ENCODE measurements at regions not wholly inside any gene's neighbourhood (a gene's known extent, or its start where the extent isn't known, plus 50 kb on each side); places are given as distances from the start of the nearest gene placed in this dataset.
"Not testable (repeated sequence)": the region's sequence is repeated elsewhere in the genome, so short reads cannot be mapped to it uniquely, and the experiment has no call there.

DNA sequence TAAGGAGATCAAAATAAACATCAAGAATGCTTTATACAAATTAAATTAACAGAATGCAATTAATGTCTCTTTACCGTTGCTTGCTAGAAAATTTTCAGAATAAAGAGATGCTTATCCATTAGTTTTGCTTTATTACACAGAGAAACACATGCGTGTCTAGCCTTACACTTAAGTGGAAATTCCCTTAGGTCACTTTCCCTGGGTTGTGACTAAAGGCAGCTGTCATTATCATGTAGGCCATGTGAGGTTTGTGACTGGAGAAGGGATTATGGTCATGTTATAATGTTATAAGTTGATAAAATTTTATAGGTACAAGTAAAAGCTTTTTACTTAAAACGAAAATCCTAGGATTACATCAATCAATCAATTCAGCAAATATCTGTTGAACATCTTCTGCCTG lies 121.0 kb downstream of the KCNRG start:
- H3K4me1 ChIP-seq (replicated peaks), result no peaks in the 10 kb centered on the region
- no peak overlapping the region for H3K27ac ChIP-seq
- DNase-seq (ENCODE audit: low spot score), result no peak
- WGBS, result 79% methylated on average over 3 of the region's 3 CpGs
- intact Hi-C loops (cut with DNase I), result no loop called here
- no peaks in the 10 kb centered on the region for H3K9me3 ChIP-seq
- H3K36me3 ChIP-seq, result no peaks in the 10 kb centered on the region
- H3K4me3 ChIP-seq, result no peak overlapping the region
- TF ChIP-seq, protein P1, sequence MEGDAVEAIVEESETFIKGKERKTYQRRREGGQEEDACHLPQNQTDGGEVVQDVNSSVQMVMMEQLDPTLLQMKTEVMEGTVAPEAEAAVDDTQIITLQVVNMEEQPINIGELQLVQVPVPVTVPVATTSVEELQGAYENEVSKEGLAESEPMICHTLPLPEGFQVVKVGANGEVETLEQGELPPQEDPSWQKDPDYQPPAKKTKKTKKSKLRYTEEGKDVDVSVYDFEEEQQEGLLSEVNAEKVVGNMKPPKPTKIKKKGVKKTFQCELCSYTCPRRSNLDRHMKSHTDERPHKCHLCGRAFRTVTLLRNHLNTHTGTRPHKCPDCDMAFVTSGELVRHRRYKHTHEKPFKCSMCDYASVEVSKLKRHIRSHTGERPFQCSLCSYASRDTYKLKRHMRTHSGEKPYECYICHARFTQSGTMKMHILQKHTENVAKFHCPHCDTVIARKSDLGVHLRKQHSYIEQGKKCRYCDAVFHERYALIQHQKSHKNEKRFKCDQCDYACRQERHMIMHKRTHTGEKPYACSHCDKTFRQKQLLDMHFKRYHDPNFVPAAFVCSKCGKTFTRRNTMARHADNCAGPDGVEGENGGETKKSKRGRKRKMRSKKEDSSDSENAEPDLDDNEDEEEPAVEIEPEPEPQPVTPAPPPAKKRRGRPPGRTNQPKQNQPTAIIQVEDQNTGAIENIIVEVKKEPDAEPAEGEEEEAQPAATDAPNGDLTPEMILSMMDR (IDR thresholded peaks at IDR 0.05), result no peak
- no peak for TF ChIP-seq POLR2AphosphoS5 (IDR thresholded peaks at IDR 0.05)
- TF ChIP-seq POLR2A (IDR thresholded peaks at IDR 0.05), result no peak
- peaks cover 12% of the 10 kb centered on the region for H3K27me3 ChIP-seq (replicated peaks; ENCODE audit: insufficient read depth)

DNA sequence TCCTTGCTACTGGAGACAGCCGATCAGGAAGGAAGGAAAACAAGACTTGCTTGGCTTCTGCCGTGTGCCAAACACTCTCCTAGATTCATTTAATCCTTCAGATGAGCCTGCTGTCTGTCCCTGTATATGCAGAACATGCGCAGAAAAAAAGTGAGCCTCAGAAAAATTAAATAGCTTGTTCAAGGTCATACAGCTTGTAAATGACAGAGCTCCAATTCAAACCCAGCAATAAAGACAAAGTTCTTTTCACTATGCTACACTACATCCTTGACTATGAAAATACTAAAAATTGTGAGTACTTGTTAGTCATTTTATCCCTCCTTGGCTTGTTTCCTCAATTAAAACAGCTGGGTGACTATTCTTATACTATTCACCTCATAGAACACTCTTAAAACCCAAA lies 121.4 kb downstream of the KCNRG start:
- Histone ChIP-seq H3K36me3 (no peaks in the 10 kb centered on the region), H3K4me1 (replicated peaks) (no peaks in the 10 kb centered on the region), H3K27me3 (replicated peaks; ENCODE audit: insufficient read depth) (peaks cover 12% of the 10 kb centered on the region), H3K9me3 (no peaks in the 10 kb centered on the region), H3K4me3 (no peak overlapping the region), H3K27ac (no peak overlapping the region)
- intact Hi-C loops (cut with DNase I), result no loop called here
- no peak for DNase-seq (ENCODE audit: low spot score)
- TF ChIP-seq, protein P1 (IDR thresholded peaks at IDR 0.05), result no peak
- TF ChIP-seq POLR2AphosphoS5 (IDR thresholded peaks at IDR 0.05) (no peak), POLR2A (IDR thresholded peaks at IDR 0.05) (no peak)
- WGBS, result 62% methylated on average over 3 of the region's 3 CpGs

DNA sequence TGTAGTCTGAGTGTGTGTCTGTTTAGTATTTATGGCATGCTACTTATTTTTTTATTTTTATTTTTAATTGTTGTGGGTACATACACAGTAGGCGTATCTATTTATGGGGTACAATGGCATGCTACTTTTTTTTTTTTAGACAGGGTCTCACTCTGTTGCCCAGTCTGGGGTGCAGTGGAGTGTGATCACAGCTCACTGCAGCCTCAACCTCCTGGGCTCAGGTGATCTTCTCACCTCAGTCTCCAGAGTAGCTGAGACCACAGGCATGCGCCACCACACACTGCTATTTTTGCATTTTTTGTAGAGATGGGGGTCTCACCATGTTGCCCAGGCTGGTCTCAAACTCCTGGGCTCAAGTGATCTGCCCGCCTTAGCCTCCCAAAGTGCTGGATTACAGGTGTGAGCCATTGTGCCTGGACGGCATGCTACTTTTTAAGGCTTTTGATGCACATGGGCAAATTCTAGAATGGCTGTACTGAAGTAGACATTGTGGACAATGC lies 124.2 kb downstream of the KCNRG start:
- intact Hi-C loops (cut with DNase I); DNase-seq (ENCODE audit: low spot score); H3K4me3 ChIP-seq; H3K27me3 ChIP-seq (replicated peaks; ENCODE audit: insufficient read depth); H3K27ac ChIP-seq; H3K36me3 ChIP-seq; H3K4me1 ChIP-seq (replicated peaks); H3K9me3 ChIP-seq: not testable (repeated sequence)
- 94% methylated on average over 4 of the region's 4 CpGs for WGBS

DNA sequence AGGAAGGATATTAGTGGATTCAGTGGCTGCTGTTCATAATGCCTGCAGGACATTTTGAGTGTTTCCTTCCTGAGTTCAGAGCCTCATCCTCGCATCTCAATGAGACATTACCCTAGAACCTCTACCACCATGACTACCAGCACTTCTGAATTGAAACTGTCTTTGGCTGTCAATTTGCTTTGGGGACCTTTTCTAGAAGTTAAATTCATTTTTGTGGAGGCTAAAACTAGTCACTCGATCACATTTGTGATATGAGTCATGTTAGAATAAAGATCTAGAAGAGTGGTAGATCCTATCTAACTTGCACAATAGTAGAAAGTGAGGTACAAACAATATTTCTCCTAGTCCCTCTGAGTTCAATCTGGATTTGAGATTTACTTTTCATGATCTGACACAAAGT lies 124.9 kb downstream of the KCNRG start:
- no peaks in the 10 kb centered on the region for H3K36me3 ChIP-seq
- no peaks in the 10 kb centered on the region for H3K27me3 ChIP-seq (replicated peaks; ENCODE audit: insufficient read depth)
- no peak for DNase-seq (ENCODE audit: low spot score)
- no peak overlapping the region for H3K27ac ChIP-seq
- WGBS, result 75% methylated on average over 2 of the region's 2 CpGs
- no peak overlapping the region for H3K4me3 ChIP-seq
- no peaks in the 10 kb centered on the region for H3K9me3 ChIP-seq
- no peak for TF ChIP-seq POLR2A (IDR thresholded peaks at IDR 0.05)
- intact Hi-C loops (cut with DNase I), result no loop called here
- no peaks in the 10 kb centered on the region for H3K4me1 ChIP-seq (replicated peaks)

DNA sequence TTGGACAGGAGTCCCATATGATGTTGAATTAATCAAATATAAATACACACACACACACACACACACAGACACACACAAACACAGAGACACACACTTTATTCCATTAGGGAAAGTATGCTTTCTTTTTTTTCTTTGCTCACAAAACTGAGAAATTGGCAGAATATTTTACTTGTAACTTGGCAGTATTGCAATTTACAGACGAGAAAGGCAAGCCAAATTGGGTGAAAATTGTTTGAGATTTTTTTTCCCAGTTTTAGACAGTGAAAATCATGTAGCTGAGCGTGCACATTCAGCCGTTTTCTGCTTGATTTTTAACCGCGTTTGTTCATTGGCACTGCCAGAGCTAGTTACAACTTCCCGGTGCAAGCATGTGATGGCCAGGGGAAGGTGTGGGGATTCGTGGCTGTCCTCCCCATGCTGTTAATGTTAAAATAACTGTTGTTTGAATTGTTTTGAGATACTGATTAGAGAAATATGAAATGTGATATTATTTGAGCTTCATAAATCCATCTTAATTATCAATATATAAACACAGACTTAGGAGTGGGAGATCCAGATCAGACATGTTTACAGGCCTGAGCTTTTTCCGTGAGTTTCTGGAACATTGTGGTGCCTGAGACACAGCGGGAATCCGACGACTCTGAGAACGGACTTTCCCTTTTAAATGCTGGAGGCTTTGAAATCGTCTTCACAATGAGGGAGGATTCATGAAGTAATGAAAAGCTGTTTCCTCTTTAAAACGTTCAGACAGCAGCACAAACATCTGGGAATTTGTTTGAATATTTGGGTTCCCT lies 125.5 kb downstream of the KCNRG start:
- no peaks in the 10 kb centered on the region for H3K4me1 ChIP-seq (replicated peaks)
- no peak overlapping the region for H3K4me3 ChIP-seq
- no peaks in the 10 kb centered on the region for H3K9me3 ChIP-seq
- no peak overlapping the region for H3K27ac ChIP-seq
- intact Hi-C loops (cut with DNase I), result no loop called here
- no peak for DNase-seq (ENCODE audit: low spot score)
- H3K36me3 ChIP-seq, result no peaks in the 10 kb centered on the region
- WGBS, result 33% methylated on average over 14 of the region's 14 CpGs
- H3K27me3 ChIP-seq (replicated peaks; ENCODE audit: insufficient read depth), result no peaks in the 10 kb centered on the region
- TF ChIP-seq, protein P1 (IDR thresholded peaks at IDR 0.05), result no peak
- TF ChIP-seq POLR2AphosphoS5 (IDR thresholded peaks at IDR 0.05), result no peak
- TF ChIP-seq POLR2A (IDR thresholded peaks at IDR 0.05), result no peak

DNA sequence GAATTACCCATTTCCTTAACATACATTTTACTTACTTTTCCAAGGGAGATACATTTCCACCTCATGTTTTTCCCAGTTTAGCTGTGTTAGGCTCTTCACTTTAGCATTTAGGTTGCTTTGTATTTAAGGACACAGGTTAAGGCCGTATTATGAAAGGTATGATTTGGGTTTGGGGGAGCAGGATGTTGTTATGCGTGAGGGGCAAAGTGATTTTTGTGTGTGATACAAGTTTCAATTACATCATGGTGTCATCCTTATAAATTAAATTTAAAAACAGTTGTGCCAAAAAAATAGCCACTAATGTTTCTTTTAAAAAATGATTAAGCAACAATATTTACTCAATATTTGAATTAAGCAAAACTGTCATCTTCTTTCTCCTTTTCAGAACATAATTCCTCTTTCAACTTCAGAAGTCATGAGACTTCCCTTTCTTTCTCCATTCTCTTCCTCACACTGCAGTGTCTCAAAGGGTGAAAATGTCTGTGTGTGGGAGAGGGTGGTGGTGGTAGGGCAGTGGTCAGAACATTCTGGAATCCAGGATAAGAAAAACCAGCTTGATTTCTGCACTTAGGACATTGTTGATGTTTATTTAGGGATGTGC lies 126.2 kb downstream of the KCNRG start:
- no peaks in the 10 kb centered on the region for H3K27me3 ChIP-seq (replicated peaks; ENCODE audit: insufficient read depth)
- no peak for TF ChIP-seq POLR2A (IDR thresholded peaks at IDR 0.05)
- TF ChIP-seq, protein P1 (IDR thresholded peaks at IDR 0.05), result no peak
- TF ChIP-seq POLR2AphosphoS5 (IDR thresholded peaks at IDR 0.05), result no peak
- H3K4me1 ChIP-seq (replicated peaks), result no peaks in the 10 kb centered on the region
- intact Hi-C loops (cut with DNase I), result no loop called here
- no peaks in the 10 kb centered on the region for H3K36me3 ChIP-seq
- H3K9me3 ChIP-seq, result no peaks in the 10 kb centered on the region
- H3K27ac ChIP-seq, result no peak overlapping the region
- WGBS, result 89% methylated on average over 2 of the region's 2 CpGs
- H3K4me3 ChIP-seq, result no peak overlapping the region
- no peak for DNase-seq (ENCODE audit: low spot score)

All from prostate gland (tissue), 2 donors.